ENCODE measurements at regions not wholly inside any gene's neighbourhood (a gene's known extent, or its start where the extent isn't known, plus 50 kb on each side); places are given as distances from the start of the nearest gene placed in this dataset.

DNA sequence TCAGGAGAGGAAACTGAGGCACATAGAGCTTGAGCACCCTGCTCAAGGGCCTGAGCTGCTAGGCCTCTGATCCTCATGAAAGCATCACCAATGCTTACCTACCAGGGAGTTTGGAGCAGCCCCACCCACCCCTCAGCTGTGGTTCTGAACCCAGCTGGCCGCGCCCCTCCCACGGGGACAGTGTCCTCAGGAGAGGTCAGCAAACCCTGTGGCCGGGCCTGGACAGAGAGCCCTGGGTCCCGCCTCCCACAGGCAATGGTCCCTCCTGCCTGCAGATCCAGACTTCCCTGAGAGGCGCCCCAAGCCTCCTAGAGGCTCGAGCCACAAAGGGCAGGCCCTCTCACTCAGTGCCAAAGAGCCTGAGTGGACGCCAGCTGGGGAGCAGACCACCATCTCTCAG is 184.9 kb downstream of the BRD1 start:
- Mint-ChIP-seq H3K4me1 (peaks cover 2% of the 10 kb centered on the region), H3K9me3 (ENCODE audit: insufficient read depth) (no peaks in the 10 kb centered on the region), H3K27me3 (no peaks in the 10 kb centered on the region), H3K27ac (no peak overlapping the region), H3K4me3 (no peak overlapping the region)
- Histone ChIP-seq H3K36me3 (replicated peaks in 1 of 2; ENCODE audit: control extremely low read depth in 1 of 2, control insufficient read depth in 1 of 2, extremely low read depth in 1 of 2, insufficient read depth in 2 of 2, low read length in 1 of 2) (peaks cover 0 to 25% of the 10 kb centered on the region in 2 experiments), H3K79me2 (ENCODE audit: control insufficient read depth, insufficient read depth, low read length) (peaks cover 100% of the 10 kb centered on the region), H2AFZ (ENCODE audit: insufficient read depth, low read depth, low read length, poor library complexity, severe bottlenecking) (no peak overlapping the region), H3K9ac (ENCODE audit: low read length) (no peak overlapping the region), H3K4me1 (ENCODE audit: control insufficient read depth in 2 of 2, insufficient read depth in 2 of 2, low read length in 2 of 2) (no peaks in the 10 kb centered on the region), H3K27me3 (replicated peaks in 1 of 4; ENCODE audit: control extremely low read depth in 1 of 4, control insufficient read depth in 3 of 4, insufficient read depth in 4 of 4, low read length in 3 of 4) (no peaks in the 10 kb centered on the region), H3K27ac (ENCODE audit: low read length in 2 of 2) (no peak overlapping the region), H3K9me3 (ENCODE audit: control extremely low read depth in 1 of 3, control insufficient read depth in 2 of 3, insufficient read depth in 1 of 3, low read length in 2 of 3) (no peaks in the 10 kb centered on the region), H3K4me3 (ENCODE audit: control extremely low read depth in 1 of 5, extremely low read depth in 1 of 5, insufficient read depth in 1 of 5, low read depth in 2 of 5, low read length in 4 of 5) (no peak overlapping the region), H3K4me2 (replicated peaks; ENCODE audit: low read depth, low read length, poor library complexity, severe bottlenecking) (no peak overlapping the region), H4K20me1 (ENCODE audit: control insufficient read depth, insufficient read depth, low read length, poor library complexity, severe bottlenecking) (peaks cover 96% of the 10 kb centered on the region)
- ChIA-PET CTCF (no interaction called here), POLR2A (no interaction called here)
- DNase-seq (no peak), ATAC-seq (ENCODE audit: low read depth) (no peak)
- TF ChIP-seq, protein P1, sequence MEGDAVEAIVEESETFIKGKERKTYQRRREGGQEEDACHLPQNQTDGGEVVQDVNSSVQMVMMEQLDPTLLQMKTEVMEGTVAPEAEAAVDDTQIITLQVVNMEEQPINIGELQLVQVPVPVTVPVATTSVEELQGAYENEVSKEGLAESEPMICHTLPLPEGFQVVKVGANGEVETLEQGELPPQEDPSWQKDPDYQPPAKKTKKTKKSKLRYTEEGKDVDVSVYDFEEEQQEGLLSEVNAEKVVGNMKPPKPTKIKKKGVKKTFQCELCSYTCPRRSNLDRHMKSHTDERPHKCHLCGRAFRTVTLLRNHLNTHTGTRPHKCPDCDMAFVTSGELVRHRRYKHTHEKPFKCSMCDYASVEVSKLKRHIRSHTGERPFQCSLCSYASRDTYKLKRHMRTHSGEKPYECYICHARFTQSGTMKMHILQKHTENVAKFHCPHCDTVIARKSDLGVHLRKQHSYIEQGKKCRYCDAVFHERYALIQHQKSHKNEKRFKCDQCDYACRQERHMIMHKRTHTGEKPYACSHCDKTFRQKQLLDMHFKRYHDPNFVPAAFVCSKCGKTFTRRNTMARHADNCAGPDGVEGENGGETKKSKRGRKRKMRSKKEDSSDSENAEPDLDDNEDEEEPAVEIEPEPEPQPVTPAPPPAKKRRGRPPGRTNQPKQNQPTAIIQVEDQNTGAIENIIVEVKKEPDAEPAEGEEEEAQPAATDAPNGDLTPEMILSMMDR (IDR thresholded peaks at IDR 0.05) = no peak
- no peak for TF ChIP-seq EZH2 (IDR thresholded peaks at IDR 0.05; ENCODE audit: borderline replicate concordance, insufficient read depth, low read depth, low read length, poor library complexity, severe bottlenecking)
- whole genome bisulfite sequencing (ENCODE audit: insufficient coverage) = 97% methylated on average over 8 of the region's 8 CpGs
- intact Hi-C loops (cut with micrococcal nuclease) = no loop called here

DNA sequence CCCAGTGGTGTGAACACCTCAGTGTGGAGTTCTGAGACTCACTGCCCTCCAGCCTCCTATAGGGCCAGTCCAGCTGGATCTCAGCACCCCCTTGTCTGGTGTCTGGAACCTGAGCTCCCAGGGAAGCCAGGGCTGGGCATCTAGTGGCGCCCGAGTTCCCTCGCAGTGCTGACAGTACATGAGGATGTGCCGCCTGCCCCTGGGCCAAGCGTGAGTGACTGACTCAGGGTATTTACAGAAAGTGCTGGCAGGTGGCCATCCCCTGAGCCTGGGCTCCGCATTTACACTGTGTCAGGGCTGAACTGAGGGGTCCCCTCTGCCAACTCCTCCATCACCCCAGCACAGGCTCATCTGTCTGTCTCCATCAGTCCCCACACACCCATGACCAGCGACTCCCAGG is 185.3 kb downstream of the BRD1 start:
- H3K27me3 ChIP-seq (replicated peaks in 1 of 4; ENCODE audit: control extremely low read depth in 1 of 4, control insufficient read depth in 3 of 4, insufficient read depth in 4 of 4, low read length in 3 of 4) = no peaks in the 10 kb centered on the region
- no peak overlapping the region for H2AFZ ChIP-seq (ENCODE audit: insufficient read depth, low read depth, low read length, poor library complexity, severe bottlenecking)
- H3K9ac ChIP-seq (ENCODE audit: low read length) = no peak overlapping the region
- Mint-ChIP-seq H3K27ac (no peak overlapping the region), H3K4me3 (no peak overlapping the region), H3K4me1 (peaks cover 2% of the 10 kb centered on the region), H3K9me3 (ENCODE audit: insufficient read depth) (no peaks in the 10 kb centered on the region), H3K27me3 (no peaks in the 10 kb centered on the region)
- POLR2A ChIA-PET = no interaction called here
- 98% methylated on average over 7 of the region's 7 CpGs for WGBS (ENCODE audit: insufficient coverage)
- H4K20me1 ChIP-seq (ENCODE audit: control insufficient read depth, insufficient read depth, low read length, poor library complexity, severe bottlenecking) = peaks cover 96% of the 10 kb centered on the region
- H3K27ac ChIP-seq (ENCODE audit: low read length in 2 of 2) = no peak overlapping the region
- intact Hi-C loops (cut with micrococcal nuclease) = no loop called here
- H3K9me3 ChIP-seq (ENCODE audit: control extremely low read depth in 1 of 3, control insufficient read depth in 2 of 3, insufficient read depth in 1 of 3, low read length in 2 of 3) = no peaks in the 10 kb centered on the region
- no peak overlapping the region for H3K4me2 ChIP-seq (replicated peaks; ENCODE audit: low read depth, low read length, poor library complexity, severe bottlenecking)
- DNase-seq (no peak), ATAC-seq (ENCODE audit: low read depth) (no peak)
- no peak overlapping the region for H3K4me3 ChIP-seq (ENCODE audit: control extremely low read depth in 1 of 5, extremely low read depth in 1 of 5, insufficient read depth in 1 of 5, low read depth in 2 of 5, low read length in 4 of 5)
- no peaks in the 10 kb centered on the region for H3K4me1 ChIP-seq (ENCODE audit: control insufficient read depth in 2 of 2, insufficient read depth in 2 of 2, low read length in 2 of 2)
- peaks cover 0 to 25% of the 10 kb centered on the region in 2 experiments for H3K36me3 ChIP-seq (replicated peaks in 1 of 2; ENCODE audit: control extremely low read depth in 1 of 2, control insufficient read depth in 1 of 2, extremely low read depth in 1 of 2, insufficient read depth in 2 of 2, low read length in 1 of 2)
- H3K79me2 ChIP-seq (ENCODE audit: control insufficient read depth, insufficient read depth, low read length) = peaks cover 100% of the 10 kb centered on the region
- CTCF ChIA-PET = no interaction called here
- no peak for TF ChIP-seq EZH2 (IDR thresholded peaks at IDR 0.05; ENCODE audit: borderline replicate concordance, insufficient read depth, low read depth, low read length, poor library complexity, severe bottlenecking)
- TF ChIP-seq, protein P1 (IDR thresholded peaks at IDR 0.05) = no peak
